ENCODE measurements at regions not wholly inside any gene's neighbourhood (a gene's known extent, or its start where the extent isn't known, plus 50 kb on each side); places are given as distances from the start of the nearest gene placed in this dataset.
A peak's percentile ranks its signal among the peaks of the same experiment; 100 is the strongest.

DNA sequence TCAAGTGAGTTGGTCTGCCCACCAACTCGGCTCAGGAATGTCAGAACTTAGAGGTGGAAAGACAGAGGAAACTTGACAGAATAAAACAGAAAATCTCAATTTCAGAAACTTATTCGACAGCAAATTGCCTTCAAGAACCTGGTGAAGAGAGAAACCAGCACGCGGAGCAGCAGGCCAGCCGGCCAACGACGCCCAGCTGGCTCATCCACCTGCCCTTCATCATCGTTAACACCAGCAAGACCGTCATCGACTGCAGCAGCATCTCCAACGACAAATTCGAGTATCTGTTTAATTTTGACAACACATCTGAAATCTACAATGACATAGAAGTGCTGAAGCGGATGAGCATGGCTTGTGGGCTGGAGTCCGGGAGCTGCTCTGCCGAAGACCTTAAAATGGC is 350.8 kb upstream of the CAMK1G start:
- Histone ChIP-seq H3K27me3 (ENCODE audit: insufficient read depth, low read length, poor library complexity) (no peaks in the 10 kb centered on the region), H4K8ac (ENCODE audit: low read depth, low read length) (no peak overlapping the region), H3K79me1 (ENCODE audit: low read length) (no peaks in the 10 kb centered on the region), H3K4me1 (ENCODE audit: control insufficient read depth, low read depth, low read length) (no peaks in the 10 kb centered on the region), H4K5ac (ENCODE audit: low read length) (no peak overlapping the region), H2BK15ac (replicated peaks; ENCODE audit: low read depth) (no peak overlapping the region), H2AK5ac (ENCODE audit: low read length) (no peak overlapping the region), H3K27ac (ENCODE audit: low read depth, low read length) (no peak overlapping the region), H3K79me2 (ENCODE audit: control insufficient read depth, insufficient read depth, low read length) (no peaks in the 10 kb centered on the region), H3K4ac (ENCODE audit: low read depth, low read length) (no peak overlapping the region), H2BK120ac (ENCODE audit: low read depth, low read length) (no peak overlapping the region), H3K4me2 (ENCODE audit: low read length) (no peak overlapping the region), H3K9ac (ENCODE audit: low read length) (no peak overlapping the region), H3K23ac (ENCODE audit: low read length) (no peak overlapping the region), H3K18ac (ENCODE audit: low read length) (no peak overlapping the region), H2BK5ac (ENCODE audit: low read length) (no peak overlapping the region), H3K4me3 (ENCODE audit: low read length) (no peak overlapping the region), H3K56ac (ENCODE audit: low read length) (no peak overlapping the region), H3K36me3 (ENCODE audit: control insufficient read depth, insufficient read depth, low read length) (no peaks in the 10 kb centered on the region)
- no peak for DNase-seq
- no CpG with 5 or more reads among the region's 15 CpGs for WGBS (ENCODE audit: extremely low coverage, insufficient coverage, low lambda C conversion rate)

DNA sequence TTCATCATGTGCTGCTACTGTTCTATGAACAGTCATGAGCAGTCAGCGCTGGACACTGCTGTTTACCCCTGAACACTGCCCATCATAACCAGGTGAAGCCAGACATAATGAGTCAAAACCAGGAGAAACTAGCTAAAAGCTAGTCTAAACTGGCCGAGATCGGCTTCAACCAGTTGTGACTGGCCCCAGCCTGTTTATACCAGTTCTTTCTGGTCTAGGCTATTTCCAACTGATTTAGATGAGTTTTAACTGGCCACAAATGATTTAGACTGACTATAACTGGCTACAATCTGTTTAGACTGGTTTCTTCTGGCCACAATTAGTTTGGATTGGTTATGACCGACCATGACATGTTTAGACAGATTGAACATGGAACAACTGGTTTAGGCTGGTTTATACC is 348.3 kb upstream of the CAMK1G start:
- Histone ChIP-seq H3K27me3 (ENCODE audit: insufficient read depth, low read length, poor library complexity) (no peaks in the 10 kb centered on the region), H3K23ac (ENCODE audit: low read length) (no peak overlapping the region), H3K36me3 (ENCODE audit: control insufficient read depth, insufficient read depth, low read length) (no peaks in the 10 kb centered on the region), H3K4me3 (ENCODE audit: low read length) (no peak overlapping the region), H2BK15ac (replicated peaks; ENCODE audit: low read depth) (no peak overlapping the region), H2BK5ac (ENCODE audit: low read length) (no peak overlapping the region), H3K4ac (ENCODE audit: low read depth, low read length) (no peak overlapping the region), H3K9ac (ENCODE audit: low read length) (no peak overlapping the region), H4K8ac (ENCODE audit: low read depth, low read length) (no peak overlapping the region), H3K79me1 (ENCODE audit: low read length) (no peaks in the 10 kb centered on the region), H3K4me2 (ENCODE audit: low read length) (no peak overlapping the region), H2AK5ac (ENCODE audit: low read length) (no peak overlapping the region), H3K18ac (ENCODE audit: low read length) (no peak overlapping the region), H3K79me2 (ENCODE audit: control insufficient read depth, insufficient read depth, low read length) (no peaks in the 10 kb centered on the region), H4K5ac (ENCODE audit: low read length) (no peak overlapping the region), H3K56ac (ENCODE audit: low read length) (no peak overlapping the region), H2BK120ac (ENCODE audit: low read depth, low read length) (no peak overlapping the region), H3K4me1 (ENCODE audit: control insufficient read depth, low read depth, low read length) (no peaks in the 10 kb centered on the region), H3K27ac (ENCODE audit: low read depth, low read length) (no peak overlapping the region)
- DNase-seq = no peak
- no CpG with 5 or more reads among the region's 4 CpGs for WGBS (ENCODE audit: extremely low coverage, insufficient coverage, low lambda C conversion rate)

DNA sequence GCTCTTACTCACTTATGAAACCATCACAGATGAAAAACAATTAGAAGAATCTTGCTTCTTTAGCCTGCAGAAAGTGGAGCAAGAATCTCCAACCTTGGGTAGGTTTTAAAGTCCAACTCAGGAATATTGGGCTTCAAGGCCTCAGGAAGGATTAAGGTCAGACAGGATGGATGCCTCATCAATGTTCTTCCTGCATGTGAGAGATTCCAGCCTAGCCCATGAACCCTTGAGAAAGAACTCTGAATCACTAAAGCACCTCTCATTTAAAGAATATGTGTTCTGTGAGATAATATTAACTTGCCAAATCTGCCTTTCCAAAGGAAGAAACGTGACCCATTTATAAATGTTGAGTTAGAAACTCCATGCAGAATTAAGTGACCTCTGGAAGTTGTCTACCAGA is 345.2 kb upstream of the CAMK1G start:
- Histone ChIP-seq H3K23ac (ENCODE audit: low read length) (no peak overlapping the region), H3K9ac (ENCODE audit: low read length) (no peak overlapping the region), H2BK5ac (ENCODE audit: low read length) (no peak overlapping the region), H2AK5ac (ENCODE audit: low read length) (no peak overlapping the region), H3K18ac (ENCODE audit: low read length) (no peak overlapping the region), H3K27ac (ENCODE audit: low read depth, low read length) (no peak overlapping the region), H2BK120ac (ENCODE audit: low read depth, low read length) (no peak overlapping the region), H3K4me1 (ENCODE audit: control insufficient read depth, low read depth, low read length) (no peaks in the 10 kb centered on the region), H3K36me3 (ENCODE audit: control insufficient read depth, insufficient read depth, low read length) (no peaks in the 10 kb centered on the region), H3K4me2 (ENCODE audit: low read length) (no peak overlapping the region), H4K8ac (ENCODE audit: low read depth, low read length) (no peak overlapping the region), H2BK15ac (replicated peaks; ENCODE audit: low read depth) (no peak overlapping the region), H3K4ac (ENCODE audit: low read depth, low read length) (no peak overlapping the region), H3K56ac (ENCODE audit: low read length) (no peak overlapping the region), H3K27me3 (ENCODE audit: insufficient read depth, low read length, poor library complexity) (no peaks in the 10 kb centered on the region), H4K5ac (ENCODE audit: low read length) (no peak overlapping the region), H3K79me1 (ENCODE audit: low read length) (no peaks in the 10 kb centered on the region), H3K4me3 (ENCODE audit: low read length) (no peak overlapping the region), H3K79me2 (ENCODE audit: control insufficient read depth, insufficient read depth, low read length) (no peaks in the 10 kb centered on the region)
- WGBS (ENCODE audit: extremely low coverage, insufficient coverage, low lambda C conversion rate) = no CpG with 5 or more reads among the region's 1 CpG
- DNase-seq = no peak

DNA sequence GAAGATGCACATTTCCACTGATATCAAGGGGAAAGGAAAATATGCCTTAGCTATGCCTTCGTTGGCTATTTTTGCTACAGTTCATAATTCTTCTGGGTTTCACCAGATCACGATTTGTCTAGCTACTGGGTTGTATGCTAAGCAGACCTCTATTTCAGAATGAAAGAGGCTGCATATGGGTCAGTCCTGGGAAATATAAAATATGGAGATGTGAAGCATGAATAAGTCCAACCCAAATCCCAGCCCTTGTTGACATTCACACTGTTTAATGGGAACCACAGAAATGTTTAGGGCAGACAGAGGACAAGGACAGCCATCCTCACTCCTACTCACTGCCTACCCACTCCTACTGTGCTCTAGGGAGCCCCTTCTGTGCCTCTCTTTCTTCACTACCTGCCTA is 343.2 kb upstream of the CAMK1G start:
- H3K27ac ChIP-seq (ENCODE audit: low read depth, low read length) = no peak overlapping the region
- no peaks in the 10 kb centered on the region for H3K4me1 ChIP-seq (ENCODE audit: control insufficient read depth, low read depth, low read length)
- H4K8ac ChIP-seq (ENCODE audit: low read depth, low read length) = no peak overlapping the region
- no peaks in the 10 kb centered on the region for H3K36me3 ChIP-seq (ENCODE audit: control insufficient read depth, insufficient read depth, low read length)
- no peaks in the 10 kb centered on the region for H3K79me1 ChIP-seq (ENCODE audit: low read length)
- H3K79me2 ChIP-seq (ENCODE audit: control insufficient read depth, insufficient read depth, low read length) = no peaks in the 10 kb centered on the region
- H3K4ac ChIP-seq (ENCODE audit: low read depth, low read length) = no peak overlapping the region
- no peak overlapping the region for H2AK5ac ChIP-seq (ENCODE audit: low read length)
- no peak overlapping the region for H3K4me2 ChIP-seq (ENCODE audit: low read length)
- H3K27me3 ChIP-seq (ENCODE audit: insufficient read depth, low read length, poor library complexity) = no peaks in the 10 kb centered on the region
- no peak overlapping the region for H2BK120ac ChIP-seq (ENCODE audit: low read depth, low read length)
- no peak overlapping the region for H3K18ac ChIP-seq (ENCODE audit: low read length)
- no peak overlapping the region for H2BK5ac ChIP-seq (ENCODE audit: low read length)
- WGBS (ENCODE audit: extremely low coverage, insufficient coverage, low lambda C conversion rate) = no CpG with 5 or more reads among the region's 2 CpGs
- no peak overlapping the region for H3K56ac ChIP-seq (ENCODE audit: low read length)
- H2BK15ac ChIP-seq (replicated peaks; ENCODE audit: low read depth) = no peak overlapping the region
- no peak overlapping the region for H4K5ac ChIP-seq (ENCODE audit: low read length)
- no peak for DNase-seq
- no peak overlapping the region for H3K4me3 ChIP-seq (ENCODE audit: low read length)
- no peak overlapping the region for H3K23ac ChIP-seq (ENCODE audit: low read length)
- H3K9ac ChIP-seq (ENCODE audit: low read length) = no peak overlapping the region

DNA sequence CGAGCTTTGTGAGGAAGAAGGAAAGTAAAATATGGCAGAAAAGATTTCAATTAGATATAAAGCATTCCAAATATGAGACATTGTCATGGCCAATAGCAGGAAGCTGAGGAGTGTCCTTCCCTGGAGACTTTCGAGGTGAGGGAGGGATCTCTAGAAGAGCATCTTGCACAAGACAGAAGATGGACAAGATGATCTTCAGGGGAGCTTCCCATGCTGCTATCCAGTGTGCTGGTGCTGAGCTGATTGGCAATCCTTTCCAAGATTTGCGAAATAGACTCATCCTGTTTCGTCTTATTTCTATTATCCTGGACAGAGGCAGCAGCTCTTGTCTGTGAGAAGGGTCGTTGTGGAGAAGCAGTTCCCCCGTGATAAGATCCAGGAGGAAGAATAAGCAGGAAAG is 342.0 kb upstream of the CAMK1G start:
- no peaks in the 10 kb centered on the region for H3K4me1 ChIP-seq (ENCODE audit: control insufficient read depth, low read depth, low read length)
- no CpG with 5 or more reads among the region's 6 CpGs for WGBS (ENCODE audit: extremely low coverage, insufficient coverage, low lambda C conversion rate)
- no peak for DNase-seq

DNA sequence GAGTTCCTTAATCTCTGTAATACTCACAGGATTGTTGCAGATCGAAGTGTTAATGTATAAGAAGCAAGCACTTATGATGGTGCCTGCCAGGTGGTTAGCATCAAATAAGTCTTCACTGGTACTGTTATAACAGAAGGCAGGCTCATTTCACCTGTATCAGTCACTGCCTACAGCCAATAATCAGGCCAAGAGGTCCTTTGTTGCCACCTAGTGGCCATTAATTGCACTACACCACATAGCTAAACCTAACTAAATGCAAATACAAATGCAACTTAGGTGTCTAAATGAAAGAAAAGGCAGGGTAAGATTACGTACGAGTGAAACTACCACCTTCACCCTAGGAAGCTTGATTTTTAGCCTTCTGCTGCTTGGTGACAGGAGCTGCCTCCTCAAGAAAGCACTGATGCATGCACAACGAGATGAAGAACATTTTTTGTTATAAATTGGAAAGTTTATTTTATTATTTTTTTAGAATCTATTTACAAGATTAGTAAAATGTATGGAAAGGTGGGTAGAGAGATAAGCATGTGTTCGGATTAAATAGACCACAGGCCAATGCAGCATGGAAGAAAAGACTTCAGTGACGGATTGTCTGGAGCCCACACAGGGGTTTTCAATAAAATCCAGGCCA is 334.8 kb upstream of the CAMK1G start:
- Histone ChIP-seq H2BK5ac (ENCODE audit: low read length) (no peak overlapping the region), H3K27me3 (ENCODE audit: insufficient read depth, low read length, poor library complexity) (no peaks in the 10 kb centered on the region), H3K4me3 (ENCODE audit: low read length) (no peak overlapping the region), H3K4me2 (ENCODE audit: low read length) (no peak overlapping the region), H3K18ac (ENCODE audit: low read length) (peak overlapping the region; percentile 65), H2BK120ac (ENCODE audit: low read depth, low read length) (no peak overlapping the region), H3K36me3 (ENCODE audit: control insufficient read depth, insufficient read depth, low read length) (no peaks in the 10 kb centered on the region), H3K27ac (ENCODE audit: low read depth, low read length) (no peak overlapping the region), H2BK15ac (replicated peaks; ENCODE audit: low read depth) (no peak overlapping the region), H4K8ac (ENCODE audit: low read depth, low read length) (no peak overlapping the region), H3K9ac (ENCODE audit: low read length) (no peak overlapping the region), H3K4ac (ENCODE audit: low read depth, low read length) (peak overlapping the region; percentile 65), H3K4me1 (ENCODE audit: control insufficient read depth, low read depth, low read length) (peaks cover 4% of the 10 kb centered on the region), H4K5ac (ENCODE audit: low read length) (no peak overlapping the region), H2AK5ac (ENCODE audit: low read length) (no peak overlapping the region), H3K79me2 (ENCODE audit: control insufficient read depth, insufficient read depth, low read length) (no peaks in the 10 kb centered on the region), H3K56ac (ENCODE audit: low read length) (peak overlapping the region; percentile 45), H3K23ac (ENCODE audit: low read length) (no peak overlapping the region), H3K79me1 (ENCODE audit: low read length) (no peaks in the 10 kb centered on the region)
- 100% methylated on average over 1 of the region's 6 CpGs for WGBS (ENCODE audit: extremely low coverage, insufficient coverage, low lambda C conversion rate)
- DNase-seq = peak; percentile 81

More for the DNA sequence above, 342.0 kb upstream of the CAMK1G start:
- H3K79me2 ChIP-seq (ENCODE audit: control insufficient read depth, insufficient read depth, low read length) = no peaks in the 10 kb centered on the region
- H2BK120ac ChIP-seq (ENCODE audit: low read depth, low read length) = no peak overlapping the region
- H3K79me1 ChIP-seq (ENCODE audit: low read length) = no peaks in the 10 kb centered on the region
- H3K18ac ChIP-seq (ENCODE audit: low read length) = no peak overlapping the region
- H3K23ac ChIP-seq (ENCODE audit: low read length) = no peak overlapping the region
- H3K4ac ChIP-seq (ENCODE audit: low read depth, low read length) = no peak overlapping the region
- no peak overlapping the region for H3K27ac ChIP-seq (ENCODE audit: low read depth, low read length)
- H2BK5ac ChIP-seq (ENCODE audit: low read length) = no peak overlapping the region
- H3K9ac ChIP-seq (ENCODE audit: low read length) = no peak overlapping the region
- no peak overlapping the region for H2AK5ac ChIP-seq (ENCODE audit: low read length)
- no peaks in the 10 kb centered on the region for H3K27me3 ChIP-seq (ENCODE audit: insufficient read depth, low read length, poor library complexity)
- no peaks in the 10 kb centered on the region for H3K36me3 ChIP-seq (ENCODE audit: control insufficient read depth, insufficient read depth, low read length)
- no peak overlapping the region for H2BK15ac ChIP-seq (replicated peaks; ENCODE audit: low read depth)
- no peak overlapping the region for H3K56ac ChIP-seq (ENCODE audit: low read length)
- no peak overlapping the region for H4K5ac ChIP-seq (ENCODE audit: low read length)
- no peak overlapping the region for H3K4me2 ChIP-seq (ENCODE audit: low read length)
- no peak overlapping the region for H4K8ac ChIP-seq (ENCODE audit: low read depth, low read length)
- no peak overlapping the region for H3K4me3 ChIP-seq (ENCODE audit: low read length)
